ENCODE measurements at regions not wholly inside any gene's neighbourhood (a gene's known extent, or its start where the extent isn't known, plus 50 kb on each side); places are given as distances from the start of the nearest gene placed in this dataset.

- DNase-seq (ENCODE audit: low read depth, low spot score) (no peak), FAIRE-seq (no peak)
- Histone ChIP-seq H3K9ac (replicated peaks; ENCODE audit: extremely low read depth, insufficient read depth, low read length) (no peak overlapping the region), H3K27ac (ENCODE audit: insufficient read depth, low read depth, low read length) (no peak overlapping the region), H4K20me1 (replicated peaks; ENCODE audit: control insufficient read depth, extremely low read depth, insufficient read depth, low read length) (no peaks in the 10 kb centered on the region), H3K9me1 (replicated peaks; ENCODE audit: control insufficient read depth, extremely low read depth, insufficient read depth, low read length) (no peaks in the 10 kb centered on the region), H3K79me2 (ENCODE audit: control insufficient read depth, insufficient read depth, low read length) (no peaks in the 10 kb centered on the region), H3K4me1 (ENCODE audit: control insufficient read depth, extremely low read depth, insufficient read depth, low read length) (no peaks in the 10 kb centered on the region), H3K9me3 (replicated peaks; ENCODE audit: control insufficient read depth, insufficient read depth, low read length) (no peaks in the 10 kb centered on the region), H3K27me3 (ENCODE audit: control insufficient read depth in 2 of 2, insufficient read depth in 2 of 2, low read length in 2 of 2) (peaks cover 3 to 16% of the 10 kb centered on the region in 2 experiments), H3K4me2 (ENCODE audit: insufficient read depth, low read length) (no peak overlapping the region), H2AFZ (ENCODE audit: low read depth, low read length) (no peak overlapping the region), H3K36me3 (ENCODE audit: control insufficient read depth in 2 of 2, extremely low read depth in 1 of 2, insufficient read depth in 2 of 2, low read length in 2 of 2) (no peaks in the 10 kb centered on the region), H3K4me3 (replicated peaks in 1 of 3; ENCODE audit: insufficient read depth in 1 of 3, low read depth in 1 of 3, low read length in 3 of 3) (no peak overlapping the region)
- BruUV-seq (replicated peaks), result no TSS peak
- TF ChIP-seq POLR2AphosphoS5 (IDR thresholded peaks at IDR 0.05; ENCODE audit: insufficient read depth, low read depth, low read length) (no peak), FOS (IDR thresholded peaks at IDR 0.05; ENCODE audit: borderline replicate concordance, insufficient read depth, low read length) (no peak)
- ChIA-PET CTCF (interaction anchor here (0.9 to 2.0 kb wide), 4 partner anchors 9 to 619 kb away, joined by 3 to 6 read pairs (median 3); no protein-coding TSS in a partner anchor), POLR2A (no interaction called here)
- intact Hi-C loops (cut with micrococcal nuclease) (no loop called here), dilution Hi-C loops (cut with MboI; ENCODE audit: extremely low pct_ligation_motif_present, low sequenced_read_pairs) (no loop called here)
Measured at GRCh38 chr12:78555802-78556201, 308.8 kb upstream of the SYT1 start.

GRCh38 chr12:78556651-78557050, 307.9 kb upstream of the SYT1 start:
- H3K79me2 ChIP-seq (ENCODE audit: control insufficient read depth, insufficient read depth, low read length), result no peaks in the 10 kb centered on the region
- dilution Hi-C loops (cut with MboI; ENCODE audit: extremely low pct_ligation_motif_present, low sequenced_read_pairs) (no loop called here), intact Hi-C loops (cut with micrococcal nuclease) (no loop called here)
- POLR2A ChIA-PET, result no interaction called here
- BruUV-seq (replicated peaks), result no TSS peak
- H3K9me1 ChIP-seq (replicated peaks; ENCODE audit: control insufficient read depth, extremely low read depth, insufficient read depth, low read length), result no peaks in the 10 kb centered on the region
- peaks cover 5 to 16% of the 10 kb centered on the region in 2 experiments for H3K27me3 ChIP-seq (ENCODE audit: control insufficient read depth in 2 of 2, insufficient read depth in 2 of 2, low read length in 2 of 2)
- no peaks in the 10 kb centered on the region for H3K9me3 ChIP-seq (replicated peaks; ENCODE audit: control insufficient read depth, insufficient read depth, low read length)
- FAIRE-seq, result no peak
- no peak for TF ChIP-seq EZH2 (IDR thresholded peaks at IDR 0.05; ENCODE audit: borderline replicate concordance, low read depth, low read length, severe bottlenecking)
- TF ChIP-seq MYC (IDR thresholded peaks at IDR 0.05; ENCODE audit: low read depth, low read length), result no peak
- TF ChIP-seq POLR2AphosphoS5 (IDR thresholded peaks at IDR 0.05; ENCODE audit: insufficient read depth, low read depth, low read length), result no peak
- TF ChIP-seq JUN (IDR thresholded peaks at IDR 0.05; ENCODE audit: borderline replicate concordance, insufficient read depth, insufficient read length, low read depth), result no peak
- no peak for TF ChIP-seq MAX (IDR thresholded peaks at IDR 0.05; ENCODE audit: insufficient read depth, insufficient read length)
- no peak for TF ChIP-seq FOS (IDR thresholded peaks at IDR 0.05; ENCODE audit: borderline replicate concordance, insufficient read depth, low read length)
- no peak overlapping the region for H3K27ac ChIP-seq (ENCODE audit: insufficient read depth, low read depth, low read length)
- H3K4me3 ChIP-seq (replicated peaks in 1 of 3; ENCODE audit: insufficient read depth in 1 of 3, low read depth in 1 of 3, low read length in 3 of 3), result no peak overlapping the region
- H3K9ac ChIP-seq (replicated peaks; ENCODE audit: extremely low read depth, insufficient read depth, low read length), result no peak overlapping the region
- no peak overlapping the region for H2AFZ ChIP-seq (ENCODE audit: low read depth, low read length)
- no peaks in the 10 kb centered on the region for H4K20me1 ChIP-seq (replicated peaks; ENCODE audit: control insufficient read depth, extremely low read depth, insufficient read depth, low read length)
- CTCF ChIA-PET, result no interaction called here
- no peak for DNase-seq (ENCODE audit: low read depth, low spot score)
- H3K36me3 ChIP-seq (ENCODE audit: control insufficient read depth in 2 of 2, extremely low read depth in 1 of 2, insufficient read depth in 2 of 2, low read length in 2 of 2), result no peaks in the 10 kb centered on the region
- H3K4me1 ChIP-seq (ENCODE audit: control insufficient read depth, extremely low read depth, insufficient read depth, low read length), result no peaks in the 10 kb centered on the region
- H3K4me2 ChIP-seq (ENCODE audit: insufficient read depth, low read length), result no peak overlapping the region
